Tibial nerve (tissue), 4 donors: ENCODE measurements at regions not wholly inside any gene's neighbourhood (a gene's known extent, or its start where the extent isn't known, plus 50 kb on each side); places are given as distances from the start of the nearest gene placed in this dataset.

Source experiments
- EP300 ChIP-seq, 2 donors: sonication (generic); formaldehyde crosslinking; IDR thresholded peaks; one replicate each; pipeline ENCODE4 v1.6.1; 2017; ENCODE audit warnings: antibody characterized with exemption in 2 of 2, mild to moderate bottlenecking in 1 of 2
- POLR2A ChIP-seq, 2 donors: fragments of 450-650 bp; IDR thresholded peaks; one replicate each; pipeline ENCODE4 v1.6.1; 2017; ENCODE audit warnings: antibody characterized with exemption in 2 of 2, mild to moderate bottlenecking in 2 of 2, moderate library complexity in 2 of 2
- TF ChIP-seq, protein P1 (sequence below), 5 experiments: fragments of 200-600 bp in 3 of 5; fragments of 450-650 bp in 2 of 5; sonication (generic) in 3 of 5; IDR thresholded peaks; one replicate each; pipeline ENCODE4 v1.5.1; 2016 to 2019; ENCODE audit warnings: antibody characterized with exemption in 5 of 5, mild to moderate bottlenecking in 3 of 5, moderate library complexity in 2 of 5

DNA sequence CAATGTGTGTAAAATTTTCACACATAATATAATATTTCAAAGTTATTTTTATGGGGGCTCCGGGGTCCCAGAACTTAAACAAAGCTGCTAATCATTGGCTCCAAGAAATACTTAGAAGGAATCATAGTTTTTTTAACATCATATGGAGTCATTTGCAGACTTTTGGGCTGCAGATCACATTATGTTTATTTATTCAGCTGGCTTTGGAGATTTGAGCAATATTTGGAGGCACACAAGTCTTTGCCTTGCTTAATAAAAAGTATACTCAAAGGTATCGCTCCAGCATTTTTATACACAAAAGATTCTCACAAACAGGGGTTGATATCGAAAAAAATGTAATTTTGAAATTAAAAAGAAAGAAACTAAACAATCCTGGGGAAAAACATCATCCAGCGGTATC is 382.5 kb upstream of the TENM3 start:
- TF ChIP-seq, protein P1, sequence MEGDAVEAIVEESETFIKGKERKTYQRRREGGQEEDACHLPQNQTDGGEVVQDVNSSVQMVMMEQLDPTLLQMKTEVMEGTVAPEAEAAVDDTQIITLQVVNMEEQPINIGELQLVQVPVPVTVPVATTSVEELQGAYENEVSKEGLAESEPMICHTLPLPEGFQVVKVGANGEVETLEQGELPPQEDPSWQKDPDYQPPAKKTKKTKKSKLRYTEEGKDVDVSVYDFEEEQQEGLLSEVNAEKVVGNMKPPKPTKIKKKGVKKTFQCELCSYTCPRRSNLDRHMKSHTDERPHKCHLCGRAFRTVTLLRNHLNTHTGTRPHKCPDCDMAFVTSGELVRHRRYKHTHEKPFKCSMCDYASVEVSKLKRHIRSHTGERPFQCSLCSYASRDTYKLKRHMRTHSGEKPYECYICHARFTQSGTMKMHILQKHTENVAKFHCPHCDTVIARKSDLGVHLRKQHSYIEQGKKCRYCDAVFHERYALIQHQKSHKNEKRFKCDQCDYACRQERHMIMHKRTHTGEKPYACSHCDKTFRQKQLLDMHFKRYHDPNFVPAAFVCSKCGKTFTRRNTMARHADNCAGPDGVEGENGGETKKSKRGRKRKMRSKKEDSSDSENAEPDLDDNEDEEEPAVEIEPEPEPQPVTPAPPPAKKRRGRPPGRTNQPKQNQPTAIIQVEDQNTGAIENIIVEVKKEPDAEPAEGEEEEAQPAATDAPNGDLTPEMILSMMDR (IDR thresholded peaks at IDR 0.05): no peak
- TF ChIP-seq POLR2A (IDR thresholded peaks at IDR 0.05) (no peak), EP300 (IDR thresholded peaks at IDR 0.05) (no peak)
